Psoas muscle (tissue), 7 donors: ENCODE measurements at regions not wholly inside any gene's neighbourhood (a gene's known extent, or its start where the extent isn't known, plus 50 kb on each side); places are given as distances from the start of the nearest gene placed in this dataset.
A peak's percentile ranks its signal among the peaks of the same experiment; 100 is the strongest.

ENCODE experiments used
- ATAC-seq, 4 donors: fragments of 200-7000 bp; cut with Tn5 transposase; one replicate each; pipeline ENCODE4 v1.9.1; 2020; ENCODE audit warnings: moderate library complexity in 3 of 4, mild to moderate bottlenecking in 2 of 4
- DNase-seq, 2 donors: peaks; one replicate each; pipeline ENCODE4 v3.0.0-alpha.2; 2020
- H3K27ac ChIP-seq: fragments of 200-600 bp; one replicate; pipeline ENCODE4 v1.8.0; 2022
- H3K27me3 ChIP-seq, 3 donors: fragments of 200-600 bp in 1 of 3; one replicate each; pipeline versions ENCODE4 v1.6.1 to v1.8.0; 2013 to 2022; ENCODE audit warnings: low read length in 2 of 3, mild to moderate bottlenecking in 2 of 3, moderate library complexity in 1 of 3; ENCODE audit not compliant: insufficient read depth in 3 of 3
- H3K36me3 ChIP-seq, 2 donors: fragments of 200-600 bp in 1 of 2; one replicate each; pipeline versions ENCODE4 v1.6.1 to v1.8.0; 2013 to 2022; ENCODE audit warnings: low read depth in 1 of 2, mild to moderate bottlenecking in 1 of 2, moderate library complexity in 1 of 2; ENCODE audit not compliant: insufficient read depth in 1 of 2
- H3K4me1 ChIP-seq: fragments of 200-600 bp; one replicate; pipeline ENCODE4 v1.8.0; 2022
- H3K4me3 ChIP-seq: fragments of 200-600 bp; one replicate; pipeline ENCODE4 v1.8.0; 2022; ENCODE audit warnings: mild to moderate bottlenecking
- H3K9me3 ChIP-seq: fragments of 200-600 bp; one replicate; pipeline ENCODE4 v1.8.0; 2022
- CTCF ChIP-seq: fragments of 200-600 bp; IDR thresholded peaks from one replicate; pipeline ENCODE4 v1.8.0; 2022; ENCODE audit warnings: antibody characterized with exemption
- WGBS, 3 donors: extraction: QIAGEN DNeasy Blood & Tissue Kit; methylation state at CpG; one replicate each; pipeline versions ENCODE4 v1.1.6 to v1.1.7; 2013; 5-methylcytosine and 5-hydroxymethylcytosine counted together
- intact Hi-C, 2 donors: fragments of 100-400 bp; cut with DNase I; formaldehyde crosslinking; loops; one replicate each; pipeline versions ENCODE4 v1.11.0 to v1.14.2; 2022
- donor health status: healthy with polysubstance abuse.
- donor health status: DM: no; HTN: no; CAD: no; lungs with moderate emphysema.
- donor health status: Bipolar disorder and iron deficiency.
- donor health status: healthy.
- donor health status: DM: yes; HTN: yes; CAD: no.
- donor health status: DM: no; HTN: no; CAD: no.
- donor health status: DM: yes; HTN: yes; CAD: no.

DNA sequence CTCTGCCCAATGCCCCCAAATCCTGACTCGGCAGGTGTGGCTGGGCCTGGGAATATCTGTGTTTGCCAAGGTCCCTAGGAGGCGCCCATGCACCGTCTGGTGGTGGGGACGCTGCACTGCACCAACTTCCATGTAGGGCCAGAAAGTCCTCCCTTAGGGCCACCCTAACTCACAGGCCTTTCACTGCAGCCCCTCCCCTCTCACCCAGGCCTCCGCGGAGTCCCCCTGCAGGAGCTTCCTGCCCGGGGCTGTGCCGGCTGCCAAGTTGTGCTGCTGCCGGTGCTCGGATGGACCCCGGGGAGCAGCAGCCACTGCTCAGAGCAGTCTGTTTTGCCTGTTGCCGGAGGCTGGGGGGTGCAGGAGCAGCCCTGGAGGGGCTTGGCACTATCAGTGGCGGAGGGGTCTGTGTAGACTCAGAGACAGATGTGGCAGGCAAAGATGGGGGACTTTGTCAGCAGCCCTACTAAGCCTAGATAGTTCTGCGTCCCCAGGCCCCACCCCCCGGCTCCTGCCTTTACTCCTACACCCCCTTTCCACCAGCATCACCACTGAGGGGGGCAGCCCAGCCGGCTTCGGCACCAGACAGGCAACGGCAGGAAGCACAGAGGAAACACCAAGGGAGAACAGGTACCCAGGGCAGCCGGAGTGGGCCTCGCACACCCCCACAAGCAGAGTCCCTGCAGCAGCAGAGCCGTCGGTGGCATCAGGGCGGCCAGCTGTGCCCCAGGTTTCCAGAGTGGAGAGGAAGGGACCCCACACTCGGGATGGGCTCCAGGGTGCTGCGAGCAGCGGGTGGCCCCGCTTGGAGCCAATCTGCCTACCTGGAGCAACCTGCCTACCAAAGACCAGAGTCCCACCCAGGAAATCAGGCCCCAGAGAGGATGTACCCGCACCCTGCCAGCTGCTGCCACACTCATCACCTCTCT lies 124.3 kb downstream of the TRIM29 start:
- intact Hi-C loops = loop anchor here in 1 of 2 donors (2.0 to 5.0 kb wide), 2 partner anchors 94 to 347 kb away; no protein-coding TSS in a partner anchor
- ATAC-seq = peak; percentile 58 to 72 (median 69)
- H3K27ac ChIP-seq = no peak overlapping the region
- no peaks in the 10 kb centered on the region for H3K36me3 ChIP-seq
- WGBS, 3 donors = 36 to 39% (median 37%) methylated on average over 26 to 28 of the region's 28 CpGs
- H3K27me3 ChIP-seq = peaks cover 0 to 67% (median 2%) of the 10 kb centered on the region in 3 donors
- peak in 1 of 2 donors; percentile 32 for DNase-seq
- no peaks in the 10 kb centered on the region for H3K4me1 ChIP-seq
- H3K9me3 ChIP-seq = no peaks in the 10 kb centered on the region
- peak; percentile 60 for TF ChIP-seq CTCF
- no peak overlapping the region for H3K4me3 ChIP-seq

DNA sequence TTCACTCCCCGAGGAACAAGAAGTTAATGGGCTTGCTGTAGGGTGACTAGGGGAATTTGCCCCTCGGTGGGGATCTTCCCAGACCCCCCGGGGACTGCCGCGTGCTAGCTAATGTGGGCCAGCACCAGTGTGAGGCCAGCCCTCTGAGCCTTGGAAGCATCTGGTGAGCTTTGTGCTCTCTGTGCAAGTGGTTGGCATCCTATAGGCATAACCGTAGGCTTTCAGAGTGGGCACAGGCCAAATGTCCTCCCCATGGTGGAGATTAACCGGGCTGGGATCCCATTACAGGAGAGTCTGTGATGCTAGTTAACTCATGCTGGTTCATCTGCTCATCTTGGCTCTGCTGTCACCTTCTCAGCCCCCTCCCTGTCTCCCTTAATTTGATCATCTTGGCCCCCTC lies 125.7 kb downstream of the TRIM29 start:
- no peak for DNase-seq
- WGBS, 3 donors = 70 to 74% (median 71%) methylated on average over 7 of the region's 7 CpGs
- intact Hi-C loops = loop anchor here in 1 of 2 donors (2.0 to 5.0 kb wide), 2 partner anchors 95 to 345 kb away; no protein-coding TSS in a partner anchor
- Histone ChIP-seq H3K4me3 (no peak overlapping the region), H3K4me1 (no peaks in the 10 kb centered on the region), H3K27me3 (peaks cover 0 to 60% (median 2%) of the 10 kb centered on the region in 3 donors), H3K36me3 (no peaks in the 10 kb centered on the region), H3K9me3 (no peaks in the 10 kb centered on the region), H3K27ac (no peak overlapping the region)
- no peak for TF ChIP-seq CTCF
- ATAC-seq = no peak

DNA sequence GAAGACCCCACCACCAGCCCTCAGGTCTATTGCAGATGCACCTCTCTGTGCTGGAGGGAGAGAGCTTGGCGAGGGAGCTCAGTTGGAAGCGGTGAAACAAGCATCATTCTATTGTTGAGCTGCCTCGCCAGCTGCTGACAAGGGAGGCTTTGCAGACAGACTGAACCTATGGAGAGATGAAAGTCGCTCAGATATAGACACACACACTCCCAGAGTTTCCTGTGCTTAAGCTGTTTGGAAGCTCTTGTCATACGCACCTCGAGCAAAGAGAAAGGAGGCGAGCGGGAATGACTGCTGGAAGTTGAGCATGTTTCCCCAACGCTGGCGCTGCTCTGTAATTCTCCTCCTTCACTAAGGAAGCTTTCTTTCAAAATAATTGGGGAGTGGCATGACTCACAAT lies 126.1 kb downstream of the TRIM29 start:
- Histone ChIP-seq H3K27me3 (peaks cover 0 to 58% (median 2%) of the 10 kb centered on the region in 3 donors), H3K4me3 (no peak overlapping the region)

DNA sequence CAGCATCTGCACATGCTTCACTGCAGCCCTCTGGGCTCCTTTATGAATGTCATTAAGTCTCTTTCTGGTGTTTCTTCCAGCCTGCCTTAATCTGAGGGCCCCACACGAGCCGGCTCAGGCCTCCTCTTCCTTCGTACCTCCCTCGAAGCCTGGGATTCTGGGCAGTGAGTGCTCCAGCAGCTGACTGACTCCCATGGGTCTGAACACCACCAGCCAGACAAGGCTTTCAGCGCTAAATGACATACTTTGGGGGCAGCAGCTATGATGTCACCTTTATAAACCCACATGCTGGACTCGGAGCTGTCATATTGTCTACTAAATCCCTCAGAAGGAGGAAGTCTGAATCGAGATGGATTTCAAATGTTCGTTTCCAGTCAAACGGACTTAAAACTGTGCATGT lies 127.1 kb downstream of the TRIM29 start:
- no peak overlapping the region for H3K4me3 ChIP-seq
- TF ChIP-seq CTCF = no peak
- H3K27me3 ChIP-seq = peaks cover 0 to 48% (median 2%) of the 10 kb centered on the region in 3 donors
- ATAC-seq = no peak
- 51 to 58% (median 54%) methylated on average over 9 of the region's 9 CpGs for WGBS, 3 donors
- no peak overlapping the region for H3K27ac ChIP-seq
- no peaks in the 10 kb centered on the region for H3K4me1 ChIP-seq
- intact Hi-C loops = loop anchor here in 1 of 2 donors (5.0 kb wide), 1 partner anchor 97 kb away; no protein-coding TSS in a partner anchor
- H3K9me3 ChIP-seq = no peaks in the 10 kb centered on the region
- no peaks in the 10 kb centered on the region for H3K36me3 ChIP-seq
- DNase-seq = no peak

More for the DNA sequence above, 126.1 kb downstream of the TRIM29 start:
- intact Hi-C loops = loop anchor here in 1 of 2 donors (2.0 to 5.0 kb wide), 2 partner anchors 95 to 345 kb away; no protein-coding TSS in a partner anchor
- 84 to 90% (median 89%) methylated on average over 10 of the region's 10 CpGs for WGBS, 3 donors
- TF ChIP-seq CTCF = no peak
- Histone ChIP-seq H3K36me3 (no peaks in the 10 kb centered on the region), H3K9me3 (no peaks in the 10 kb centered on the region), H3K4me1 (no peaks in the 10 kb centered on the region), H3K27ac (no peak overlapping the region)
- DNase-seq = no peak
- ATAC-seq = no peak
